IPS-18a (cell line): ENCODE measurements at regions not wholly inside any gene's neighbourhood (a gene's known extent, or its start where the extent isn't known, plus 50 kb on each side); places are given as distances from the start of the nearest gene placed in this dataset.

Experiments
- H3K27ac ChIP-seq: one replicate; pipeline ENCODE4 v1.5.1; 2013; ENCODE audit warnings: low read length
- H3K27me3 ChIP-seq: one replicate; pipeline ENCODE4 v1.6.1; 2013; ENCODE audit warnings: mild to moderate bottlenecking, low read length; ENCODE audit not compliant: control insufficient read depth, insufficient read depth
- H3K36me3 ChIP-seq: one replicate; pipeline ENCODE4 v1.6.1; 2013; ENCODE audit warnings: low read depth, low read length; ENCODE audit not compliant: control insufficient read depth
- H3K4me1 ChIP-seq: one replicate; pipeline ENCODE4 v1.6.1; 2013; ENCODE audit warnings: low read depth, low read length; ENCODE audit not compliant: control insufficient read depth
- H3K4me3 ChIP-seq: one replicate; pipeline ENCODE4 v1.5.1; 2013; ENCODE audit warnings: low read length
- H3K9ac ChIP-seq: one replicate; pipeline ENCODE4 v1.6.1; 2013; ENCODE audit warnings: mild to moderate bottlenecking, low read length, moderate library complexity
- H3K9me3 ChIP-seq: one replicate; pipeline ENCODE4 v1.6.1; 2013; ENCODE audit warnings: low read depth, low read length; ENCODE audit not compliant: control insufficient read depth

GRCh38 chr15:62564886-62565633 lies 400.0 kb upstream of the C2CD4B start:
- Histone ChIP-seq H3K27ac (no peak overlapping the region), H3K27me3 (no peaks in the 10 kb centered on the region), H3K4me3 (no peak overlapping the region), H3K9ac (no peak overlapping the region), H3K9me3 (no peaks in the 10 kb centered on the region), H3K36me3 (no peaks in the 10 kb centered on the region), H3K4me1 (no peaks in the 10 kb centered on the region)

- Histone ChIP-seq H3K36me3 (no peaks in the 10 kb centered on the region), H3K27me3 (no peaks in the 10 kb centered on the region), H3K27ac (no peak overlapping the region), H3K4me1 (no peaks in the 10 kb centered on the region), H3K9ac (no peak overlapping the region), H3K4me3 (no peak overlapping the region), H3K9me3 (no peaks in the 10 kb centered on the region)
These were observed 400.5 kb upstream of the C2CD4B start for GRCh38 chr15:62565634-62566026.

GRCh38 chr15:62566248-62566647 lies 401.2 kb upstream of the C2CD4B start:
- Histone ChIP-seq H3K9ac (no peak overlapping the region), H3K36me3 (no peaks in the 10 kb centered on the region), H3K27me3 (no peaks in the 10 kb centered on the region), H3K4me1 (no peaks in the 10 kb centered on the region), H3K9me3 (no peaks in the 10 kb centered on the region), H3K27ac (no peak overlapping the region), H3K4me3 (no peak overlapping the region)

GRCh38 chr15:62567501-62567900 lies 402.4 kb upstream of the C2CD4B start:
- no peaks in the 10 kb centered on the region for H3K27me3 ChIP-seq
- H3K4me3 ChIP-seq = no peak overlapping the region
- H3K9me3 ChIP-seq = no peaks in the 10 kb centered on the region
- no peak overlapping the region for H3K9ac ChIP-seq
- H3K4me1 ChIP-seq = peaks cover 3% of the 10 kb centered on the region
- no peaks in the 10 kb centered on the region for H3K36me3 ChIP-seq
- no peak overlapping the region for H3K27ac ChIP-seq

- Histone ChIP-seq H3K4me3 (no peak overlapping the region), H3K27ac (no peak overlapping the region), H3K36me3 (no peaks in the 10 kb centered on the region), H3K9me3 (no peaks in the 10 kb centered on the region), H3K4me1 (peaks cover 6% of the 10 kb centered on the region), H3K27me3 (no peaks in the 10 kb centered on the region), H3K9ac (no peak overlapping the region)
These were observed 402.9 kb upstream of the C2CD4B start for GRCh38 chr15:62568004-62568403.

GRCh38 chr15:62568702-62569101 lies 403.6 kb upstream of the C2CD4B start:
- Histone ChIP-seq H3K4me3 (no peak overlapping the region), H3K27me3 (no peaks in the 10 kb centered on the region), H3K9ac (no peak overlapping the region), H3K36me3 (no peaks in the 10 kb centered on the region), H3K4me1 (peaks cover 6% of the 10 kb centered on the region), H3K27ac (no peak overlapping the region), H3K9me3 (no peaks in the 10 kb centered on the region)

- Histone ChIP-seq H3K4me3 (no peak overlapping the region), H3K9me3 (no peaks in the 10 kb centered on the region), H3K27ac (no peak overlapping the region)
These were observed 404.6 kb upstream of the C2CD4B start for GRCh38 chr15:62569460-62570404.

GRCh38 chr15:62570405-62570783 lies 405.3 kb upstream of the C2CD4B start:
- Histone ChIP-seq H3K9ac (no peak overlapping the region), H3K4me3 (no peak overlapping the region), H3K4me1 (peaks cover 6% of the 10 kb centered on the region), H3K9me3 (no peaks in the 10 kb centered on the region), H3K27ac (no peak overlapping the region), H3K27me3 (no peaks in the 10 kb centered on the region), H3K36me3 (no peaks in the 10 kb centered on the region)

More at GRCh38 chr15:62569460-62570404, 404.6 kb upstream of the C2CD4B start:
- Histone ChIP-seq H3K27me3 (no peaks in the 10 kb centered on the region), H3K4me1 (peaks cover 6% of the 10 kb centered on the region), H3K9ac (no peak overlapping the region), H3K36me3 (no peaks in the 10 kb centered on the region)

- H3K9ac ChIP-seq = no peak overlapping the region
- no peak overlapping the region for H3K4me3 ChIP-seq
- no peaks in the 10 kb centered on the region for H3K9me3 ChIP-seq
- no peak overlapping the region for H3K27ac ChIP-seq
- H3K36me3 ChIP-seq = no peaks in the 10 kb centered on the region
- peaks cover 6% of the 10 kb centered on the region for H3K4me1 ChIP-seq
- no peaks in the 10 kb centered on the region for H3K27me3 ChIP-seq
These were observed 406.0 kb upstream of the C2CD4B start for GRCh38 chr15:62571072-62571471.

- Histone ChIP-seq H3K27ac (no peak overlapping the region), H3K27me3 (no peaks in the 10 kb centered on the region), H3K4me1 (peaks cover 6% of the 10 kb centered on the region), H3K9ac (no peak overlapping the region), H3K4me3 (no peak overlapping the region), H3K36me3 (no peaks in the 10 kb centered on the region), H3K9me3 (no peaks in the 10 kb centered on the region)
These were observed 407.7 kb upstream of the C2CD4B start for GRCh38 chr15:62572797-62573196.

- Histone ChIP-seq H3K9ac (no peak overlapping the region), H3K27ac (no peak overlapping the region), H3K4me1 (peaks cover 6% of the 10 kb centered on the region), H3K4me3 (no peak overlapping the region), H3K27me3 (no peaks in the 10 kb centered on the region), H3K36me3 (no peaks in the 10 kb centered on the region), H3K9me3 (no peaks in the 10 kb centered on the region)
These were observed 408.8 kb upstream of the C2CD4B start for GRCh38 chr15:62573876-62574275.
